GM21576 (cell line): ENCODE measurements at regions not wholly inside any gene's neighbourhood (a gene's known extent, or its start where the extent isn't known, plus 50 kb on each side); places are given as distances from the start of the nearest gene placed in this dataset.

Source experiments
- ATAC-seq: cut with Tn5 transposase; IDR thresholded peaks from one replicate; pipeline ENCODE4 v1.9.1; 2021; ENCODE audit warnings: mild to moderate bottlenecking, moderate library complexity; ENCODE audit not compliant: unreplicated experiment

DNA sequence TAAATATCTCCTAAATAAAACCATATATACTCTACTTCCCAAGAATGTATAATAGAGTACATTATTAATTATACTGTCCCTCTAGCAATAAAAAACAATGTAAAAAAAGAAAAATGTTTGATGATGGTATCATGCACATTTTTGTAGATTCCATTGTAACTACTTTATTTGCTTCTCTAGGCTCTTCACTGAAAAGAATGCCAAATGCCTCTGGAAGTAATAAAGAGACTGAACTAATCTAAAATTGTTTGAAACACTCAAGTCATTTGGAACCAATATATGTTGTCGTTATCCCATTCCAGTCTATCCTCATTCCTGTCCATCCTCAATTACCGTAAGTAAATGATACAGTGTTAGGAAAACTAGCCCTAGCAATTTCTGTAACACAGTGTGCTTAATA is 233.6 kb downstream of the C12orf50 start:
- ATAC-seq = no peak

DNA sequence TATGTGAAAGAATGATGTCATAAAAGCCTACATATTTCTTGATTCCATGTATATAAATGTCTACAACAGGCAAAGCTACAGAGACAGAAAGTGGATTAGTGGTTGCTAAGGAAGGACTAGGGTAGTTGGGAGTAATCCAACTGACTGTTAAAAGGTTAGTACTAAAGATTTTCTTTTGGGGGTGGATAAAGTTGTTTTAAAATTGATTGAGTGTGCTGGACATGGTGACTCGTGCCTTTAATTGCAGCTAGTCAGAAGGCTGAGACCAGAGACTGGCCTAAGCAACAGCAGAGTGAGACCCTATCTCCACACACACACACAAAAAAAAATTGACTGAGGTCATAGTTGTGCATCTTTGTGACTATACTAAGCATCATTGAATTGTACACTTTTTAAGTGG is 234.3 kb downstream of the C12orf50 start:
- ATAC-seq = no peak

DNA sequence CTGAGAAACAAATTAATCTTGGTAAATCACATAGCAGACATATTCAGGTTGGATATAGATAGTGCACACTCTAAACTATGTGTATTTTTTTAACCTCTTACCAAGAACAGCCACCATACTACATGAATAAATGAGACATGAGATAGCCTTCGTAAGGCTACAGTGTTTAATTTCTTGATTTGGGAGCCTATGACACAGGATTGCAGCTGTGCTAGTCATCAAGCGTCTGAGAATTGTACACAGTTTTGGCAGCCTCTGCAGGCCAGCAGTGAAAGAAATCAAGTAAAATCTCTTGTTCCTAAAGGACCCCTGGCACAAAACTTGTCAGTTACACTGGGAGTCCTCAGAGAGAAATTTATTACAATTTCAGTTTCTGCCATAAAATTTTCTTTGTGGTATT is 236.1 kb downstream of the C12orf50 start:
- ATAC-seq = no peak

DNA sequence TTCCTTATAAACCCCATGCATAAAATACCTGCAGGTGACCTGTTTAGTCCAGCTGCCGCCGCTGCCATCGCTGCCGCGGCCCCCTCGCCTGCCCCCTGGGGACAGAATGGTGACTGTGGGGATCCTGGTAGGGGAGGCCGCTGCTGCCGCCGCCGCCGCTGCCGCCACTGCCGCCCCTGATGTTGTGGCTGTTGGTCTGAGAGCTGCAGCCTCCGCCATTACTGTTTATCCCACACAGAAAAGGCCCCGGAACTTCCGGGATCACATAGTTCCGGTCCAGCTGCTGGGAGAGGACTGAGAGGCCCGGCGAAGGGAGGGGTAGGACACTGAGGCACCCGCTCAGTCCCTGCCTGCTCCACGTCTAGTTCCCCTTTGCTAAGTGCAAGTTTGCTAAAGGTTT is 244.9 kb downstream of the C12orf50 start:
- no peak for ATAC-seq

DNA sequence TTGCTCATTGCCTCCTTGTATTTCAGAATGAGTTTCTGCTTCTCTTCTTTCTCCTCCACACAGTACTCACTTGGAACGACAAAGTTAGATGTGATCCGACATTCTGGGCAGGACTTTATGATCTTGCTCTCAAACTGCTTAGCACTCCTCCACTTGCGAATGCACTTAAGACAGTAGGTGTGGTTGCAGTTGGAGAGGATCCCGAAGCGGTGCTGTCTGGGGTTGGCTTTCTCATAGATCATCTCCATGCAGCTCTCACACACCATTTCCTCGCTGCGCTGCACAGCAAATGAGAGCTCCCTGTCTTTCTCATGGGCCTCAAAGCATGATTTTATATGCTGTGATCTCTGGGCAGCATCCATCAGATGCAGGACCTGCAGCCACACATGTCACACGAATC is 245.7 kb downstream of the C12orf50 start:
- no peak for ATAC-seq

DNA sequence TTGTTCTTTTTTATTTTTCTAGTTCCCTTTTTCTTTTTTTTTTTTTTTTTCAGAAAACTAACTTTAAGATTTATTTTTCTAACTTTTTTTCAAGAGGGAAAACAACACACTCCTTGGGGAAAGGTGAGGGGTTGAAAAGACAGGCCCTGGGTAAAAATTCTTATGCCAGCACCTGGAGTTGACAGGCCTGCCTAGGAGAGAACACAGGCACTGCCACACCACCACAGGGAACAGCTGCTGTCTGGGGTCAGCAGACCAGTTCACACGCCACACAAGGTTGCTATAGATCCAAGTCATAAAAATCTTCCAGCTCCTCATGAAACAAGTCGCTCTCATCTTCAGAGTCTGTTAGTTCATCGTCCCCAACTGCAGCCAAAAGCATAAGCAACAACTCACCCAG is 246.4 kb downstream of the C12orf50 start:
- no peak for ATAC-seq

DNA sequence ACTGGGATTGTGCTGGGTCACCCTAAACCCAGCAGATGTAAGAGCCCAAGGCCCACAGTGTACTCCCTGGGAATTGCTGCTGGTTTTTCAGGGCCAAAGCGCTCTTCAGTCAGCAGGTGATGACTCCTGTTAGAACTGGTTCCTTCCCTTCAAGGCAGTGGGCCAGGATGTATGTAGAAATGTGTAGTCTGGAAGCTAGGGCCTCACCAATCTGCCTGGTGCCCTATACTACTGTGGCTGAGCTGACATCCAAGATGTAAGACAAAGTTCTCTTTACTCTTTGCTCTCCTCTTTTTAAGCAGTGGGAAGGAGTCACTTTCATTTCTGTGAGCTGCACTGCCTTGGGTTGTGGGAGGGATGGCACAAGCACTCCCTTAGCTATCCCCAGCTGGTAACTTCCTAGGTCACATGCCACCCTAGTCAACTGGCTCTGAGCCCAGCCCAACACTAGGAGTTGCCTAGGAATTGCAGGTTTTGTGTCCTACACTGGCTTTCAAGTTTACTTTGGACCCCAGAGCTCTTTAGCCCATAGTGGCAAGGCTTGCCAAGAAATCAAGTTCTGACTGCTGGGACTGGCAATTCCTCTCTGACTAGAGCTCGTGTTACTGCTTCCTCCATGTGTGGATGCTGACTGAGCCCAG is 249.2 kb downstream of the C12orf50 start:
- no peak for ATAC-seq

DNA sequence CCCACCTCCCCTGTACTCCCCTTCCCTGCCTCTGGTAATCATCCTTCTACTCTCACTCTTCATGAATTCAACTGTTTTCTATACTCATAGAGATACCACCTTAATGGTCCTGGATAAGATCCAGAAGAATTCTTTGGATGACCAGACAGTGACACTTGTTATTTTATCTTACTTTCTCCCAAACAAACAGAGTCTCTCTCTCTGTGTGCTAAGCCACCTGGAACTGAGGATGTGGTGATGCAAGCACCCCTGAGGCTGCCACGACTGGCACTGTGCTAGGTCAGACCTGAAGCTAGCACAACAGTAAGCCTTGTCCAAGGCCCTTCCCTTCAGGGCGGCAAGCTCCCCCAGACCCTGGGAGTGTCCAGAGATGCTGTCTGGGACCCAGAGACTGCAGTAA is 250.2 kb downstream of the C12orf50 start:
- ATAC-seq = no peak

DNA sequence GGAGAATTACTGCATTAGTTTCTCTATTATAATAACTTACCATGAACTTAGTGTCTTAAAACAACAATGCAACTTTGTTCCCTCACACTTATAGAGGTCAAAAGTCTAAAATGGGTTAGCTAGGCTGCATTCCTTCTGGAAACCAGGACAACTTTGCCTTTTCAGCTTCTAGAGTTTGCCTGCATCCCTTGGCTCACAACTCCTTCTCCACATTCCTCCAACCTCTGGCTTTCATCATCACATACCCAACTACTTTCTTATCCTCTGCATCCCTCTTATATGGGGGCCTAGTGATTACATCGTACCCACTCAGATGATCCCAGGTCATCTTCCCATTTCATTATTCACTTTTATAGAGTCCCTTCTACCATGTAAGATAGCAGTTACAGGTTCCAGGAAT is 251.1 kb downstream of the C12orf50 start:
- no peak for ATAC-seq

DNA sequence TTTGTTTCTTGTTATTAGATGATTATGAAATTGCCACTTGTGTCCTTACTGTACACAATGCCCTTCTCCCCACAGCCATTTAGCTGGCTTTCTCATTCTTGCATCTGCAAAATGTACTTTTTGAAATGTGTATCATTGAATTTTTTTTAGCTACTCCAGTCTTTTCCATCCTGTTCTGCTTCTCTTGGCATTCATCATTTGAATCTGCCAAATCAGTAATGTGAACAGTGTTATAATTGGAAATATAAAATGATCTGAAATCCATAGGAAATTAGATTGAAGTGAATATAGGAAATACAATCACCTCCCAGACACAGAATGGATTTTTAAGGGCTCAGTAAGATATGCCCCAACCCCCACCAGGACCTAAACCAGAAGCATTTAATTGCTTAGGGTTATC is 253.4 kb downstream of the C12orf50 start:
- no peak for ATAC-seq

DNA sequence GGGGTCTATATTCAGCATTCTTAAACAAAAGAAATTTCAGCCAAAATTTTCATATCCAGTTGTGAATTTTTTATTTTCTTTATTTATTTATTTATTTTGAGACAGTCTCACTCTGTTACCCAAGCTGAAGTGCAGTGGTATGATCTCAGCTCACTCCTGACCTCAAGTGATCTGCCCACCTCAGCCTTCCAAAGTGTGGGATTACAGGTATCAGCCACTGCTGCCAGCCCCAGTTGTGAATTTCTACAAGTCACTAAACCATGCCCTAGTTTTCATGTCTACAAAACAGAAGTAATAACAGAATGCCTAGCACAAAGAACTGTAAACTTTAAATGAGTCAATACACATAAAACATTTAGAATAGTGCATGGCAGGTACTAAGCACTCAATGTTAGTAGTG is 254.2 kb downstream of the C12orf50 start:
- no peak for ATAC-seq

DNA sequence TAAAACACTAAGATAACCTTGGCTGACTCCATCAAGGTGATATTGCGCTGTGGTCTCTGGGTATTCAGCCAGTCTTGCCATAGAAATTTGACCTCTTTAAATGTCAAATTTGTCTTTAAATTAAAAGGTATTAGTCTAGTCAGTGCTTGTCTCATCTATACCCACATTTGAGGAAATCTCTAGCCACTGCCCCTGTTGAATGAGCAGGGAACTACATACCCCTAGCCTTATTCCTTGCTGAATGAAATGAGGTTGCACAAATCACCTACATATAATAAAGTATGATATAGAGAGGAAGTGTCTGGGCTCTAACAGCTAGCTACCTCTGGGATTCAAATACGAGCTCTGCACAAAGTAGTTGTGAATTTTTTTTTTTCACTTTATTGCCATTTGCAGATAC is 256.8 kb downstream of the C12orf50 start:
- no peak for ATAC-seq

DNA sequence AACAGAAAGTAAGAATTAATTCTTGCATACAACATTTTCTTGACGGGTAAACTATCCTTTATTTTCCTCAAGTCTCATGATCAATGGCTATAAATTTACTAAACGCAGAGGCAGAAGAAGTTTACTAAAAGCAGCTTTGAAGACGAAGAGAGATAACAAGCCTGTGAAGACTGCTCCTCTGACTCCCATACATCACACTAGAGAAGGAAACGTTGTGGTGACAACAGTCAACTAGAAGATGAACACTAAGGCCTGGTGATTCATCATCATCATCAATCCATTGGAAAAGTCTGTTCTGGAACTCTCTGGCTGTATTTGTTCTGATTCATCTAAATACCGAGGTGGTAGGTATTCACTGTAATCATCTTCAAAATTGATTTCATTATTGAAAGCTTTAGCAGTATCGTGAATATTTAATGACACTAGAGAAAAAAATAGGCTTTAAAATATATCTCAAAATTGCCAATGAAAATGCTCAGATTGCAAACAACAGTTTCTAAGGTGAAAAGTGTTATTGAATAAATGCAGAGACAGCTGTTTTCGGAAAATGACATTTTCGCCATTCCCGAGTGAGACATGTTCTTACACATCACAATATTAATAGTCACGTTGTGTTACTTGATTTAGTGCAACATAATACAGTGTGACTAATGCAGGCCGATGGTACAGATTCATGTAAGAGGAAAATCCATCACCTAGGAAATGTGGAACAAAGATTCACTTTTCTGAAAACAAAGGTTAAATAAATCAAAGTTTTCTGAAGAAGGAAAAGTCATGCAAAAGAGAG is 260.5 kb downstream of the C12orf50 start:
- no peak for ATAC-seq

DNA sequence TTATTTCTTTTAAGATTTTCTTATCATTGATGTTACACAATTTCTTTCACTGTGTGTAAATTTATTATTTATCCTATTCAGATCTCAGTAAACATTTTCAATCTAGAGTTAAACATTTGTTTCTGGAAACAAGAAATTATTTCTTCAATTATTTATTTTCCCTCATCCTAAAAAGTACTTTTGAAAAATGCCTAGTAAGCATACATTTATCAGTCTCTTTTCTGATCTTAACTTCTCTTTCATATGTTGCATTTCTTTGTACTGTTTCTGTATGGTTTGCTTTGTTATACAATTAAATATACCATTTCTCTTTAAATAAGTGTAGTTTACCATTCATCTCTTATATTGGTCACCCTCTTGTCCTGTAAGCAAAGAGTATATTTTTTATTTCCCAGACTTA is 263.2 kb downstream of the C12orf50 start:
- ATAC-seq = no peak

DNA sequence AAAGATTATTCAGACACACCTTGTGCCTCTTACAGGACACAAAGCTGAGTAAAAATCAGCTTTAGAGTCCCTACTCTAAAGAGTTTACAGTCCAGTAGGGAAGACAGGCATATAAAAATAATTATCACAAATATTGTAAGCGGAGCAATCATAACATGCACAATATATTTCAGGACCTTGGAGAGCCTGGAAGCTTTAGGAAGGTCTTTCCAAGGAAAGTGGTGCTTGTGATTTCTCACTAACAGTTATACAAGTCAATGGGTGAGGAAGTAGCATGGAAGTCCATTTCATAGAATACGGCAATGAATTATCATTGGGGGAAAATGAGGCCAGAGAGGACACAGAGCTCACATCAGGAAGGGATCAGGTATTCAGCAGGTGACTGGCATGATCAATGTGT is 268.3 kb downstream of the C12orf50 start:
- no peak for ATAC-seq

DNA sequence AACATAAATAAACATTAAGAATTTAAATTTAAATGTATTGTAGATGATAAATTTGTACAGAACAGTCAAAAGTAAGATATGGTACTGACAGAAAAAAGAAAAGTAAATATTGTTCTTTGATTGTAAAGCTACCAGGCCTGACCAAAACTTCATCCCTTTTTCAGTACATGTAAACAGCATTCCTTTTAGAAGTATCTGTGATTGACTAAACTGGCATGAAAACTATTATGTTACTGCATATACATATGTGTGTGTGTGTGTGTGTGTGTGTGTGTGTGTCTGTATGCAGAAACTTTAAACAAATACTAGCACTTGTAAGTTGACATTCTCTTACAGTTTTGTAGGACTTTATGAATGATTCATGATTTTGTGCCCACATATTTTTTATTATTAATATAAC is 270.9 kb downstream of the C12orf50 start:
- ATAC-seq = no peak

DNA sequence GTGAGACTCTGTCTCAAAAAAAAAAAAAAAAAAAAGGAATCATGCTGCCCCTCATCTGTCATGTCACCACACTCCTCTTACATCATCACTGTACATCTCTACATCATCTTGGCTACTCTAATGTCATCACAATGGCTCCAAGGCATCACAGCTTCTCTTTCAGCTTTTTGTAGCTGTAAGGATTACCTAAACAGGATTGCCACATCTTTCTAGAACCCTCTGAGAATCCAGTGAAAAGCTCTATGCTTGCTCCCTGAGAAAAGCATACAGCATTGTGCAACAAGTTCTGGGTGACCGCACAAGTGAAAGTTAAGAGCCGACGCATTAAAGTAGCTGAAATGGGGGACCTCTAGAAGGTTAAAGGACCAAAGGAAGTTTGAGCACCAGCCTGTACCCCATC is 272.5 kb downstream of the C12orf50 start:
- ATAC-seq = no peak

DNA sequence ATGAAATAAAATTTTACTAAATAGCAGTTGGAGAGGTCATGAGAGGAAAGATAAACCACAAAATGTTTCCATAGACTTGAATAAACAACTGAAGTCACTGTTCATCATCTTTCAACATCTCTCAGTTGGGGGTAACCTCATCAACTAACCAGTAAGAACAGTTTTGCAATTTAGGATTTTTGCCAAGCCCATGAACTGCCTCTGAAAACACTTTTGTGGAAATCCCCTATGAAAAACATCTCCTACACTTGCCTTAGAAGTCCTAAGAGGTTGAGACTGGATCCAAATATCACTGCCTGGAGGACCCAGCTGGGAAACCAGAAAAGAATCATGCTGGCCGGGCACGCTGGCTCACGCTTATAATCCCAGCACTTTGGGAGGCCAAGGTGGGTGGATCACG is 273.1 kb downstream of the C12orf50 start:
- no peak for ATAC-seq

DNA sequence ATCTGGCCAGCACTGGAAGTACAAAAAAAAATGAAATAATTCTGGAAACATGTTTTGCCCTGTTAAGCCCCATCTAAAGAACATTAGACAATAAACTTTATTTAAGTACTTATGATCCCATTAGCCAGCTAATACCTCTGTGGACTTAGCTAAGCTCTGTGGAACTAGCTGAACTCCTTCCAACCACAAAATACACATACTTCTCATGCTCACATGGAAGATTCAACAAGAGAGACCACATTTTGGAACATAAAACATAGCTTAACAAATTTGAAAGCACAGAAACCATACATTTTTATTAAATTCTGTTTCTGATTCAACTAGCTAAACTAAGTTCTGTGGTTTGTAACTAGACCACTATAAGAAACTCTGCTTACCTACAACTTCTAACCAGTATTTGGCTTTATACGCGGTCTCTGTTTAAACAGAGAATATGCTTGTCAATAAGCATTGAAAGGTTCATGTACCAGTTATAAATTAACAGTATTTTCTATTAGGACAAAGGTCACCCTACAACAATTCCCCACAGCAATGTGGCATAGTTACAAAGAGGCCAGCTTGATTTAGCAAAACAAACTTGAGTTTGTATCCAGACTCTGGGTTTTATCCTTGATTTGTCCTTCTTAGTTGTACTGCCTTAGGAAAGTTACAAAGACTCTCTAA is 300.1 kb downstream of the C12orf50 start:
- no peak for ATAC-seq

DNA sequence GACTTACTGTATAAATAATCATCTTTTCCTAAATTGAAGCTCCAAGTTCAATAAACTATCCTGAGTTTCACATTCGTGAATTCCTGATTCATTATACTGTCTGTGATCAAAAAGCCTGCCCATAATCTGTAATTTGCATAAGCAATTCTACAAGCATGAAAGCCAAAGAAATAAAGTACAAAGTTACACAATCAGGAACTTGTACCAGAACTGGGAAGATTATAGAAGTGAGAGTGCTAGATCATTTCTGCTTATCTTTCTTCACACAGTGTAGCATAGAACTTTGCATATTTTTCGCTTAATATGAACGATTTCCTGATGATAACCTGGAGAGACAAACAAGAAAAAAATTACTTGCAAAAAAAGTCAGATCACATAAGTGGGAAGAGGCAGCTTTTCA is 308.2 kb downstream of the C12orf50 start:
- no peak for ATAC-seq

DNA sequence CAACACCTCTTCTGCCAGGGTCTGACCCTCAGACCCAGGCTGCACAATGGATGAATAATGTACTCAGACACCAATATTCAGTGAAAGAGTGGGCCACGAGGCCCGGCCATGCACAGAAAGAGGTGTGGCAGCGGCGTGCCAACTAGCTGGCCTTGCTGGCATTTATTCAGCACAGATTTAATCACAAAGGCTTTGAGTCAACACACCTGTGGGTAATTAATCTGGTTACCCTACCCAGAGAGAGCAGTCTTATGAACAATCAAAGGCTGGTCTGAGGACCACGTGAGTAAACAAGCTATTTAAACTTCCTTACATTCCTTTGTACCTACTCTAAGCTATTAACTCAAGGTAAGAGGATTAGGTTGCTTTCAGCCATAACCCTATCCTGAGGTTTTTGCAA is 324.8 kb downstream of the C12orf50 start:
- ATAC-seq = no peak

DNA sequence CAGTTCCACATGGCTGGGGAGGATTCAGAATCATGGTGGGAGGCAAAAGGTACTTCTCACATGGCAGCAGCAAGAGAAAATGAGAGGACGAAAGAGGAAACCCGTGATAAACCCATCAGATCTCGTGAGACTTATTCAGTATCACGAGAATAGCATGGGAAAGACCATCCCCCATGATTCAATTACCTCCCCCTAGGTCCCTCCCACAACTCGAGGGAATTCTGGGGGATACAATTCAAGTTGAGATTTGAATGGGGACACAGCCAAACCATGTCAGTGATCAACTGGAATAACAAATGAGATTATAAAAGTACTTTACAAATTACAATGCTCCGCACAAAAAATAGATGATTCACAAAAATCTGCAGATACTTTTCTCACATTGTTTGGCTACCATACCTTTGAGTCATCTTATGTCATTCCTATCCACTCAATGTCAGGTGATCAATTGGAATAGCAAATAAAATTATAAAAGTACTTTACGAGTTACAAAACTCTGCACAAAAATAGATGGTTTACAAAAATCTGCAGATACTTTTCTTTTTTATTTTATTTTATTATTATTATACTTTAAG is 338.9 kb downstream of the C12orf50 start:
- no peak for ATAC-seq
